HG03575 (cell line): ENCODE measurements at regions not wholly inside any gene's neighbourhood (a gene's known extent, or its start where the extent isn't known, plus 50 kb on each side); places are given as distances from the start of the nearest gene placed in this dataset.
"Not testable (repeated sequence)": the region's sequence is repeated elsewhere in the genome, so short reads cannot be mapped to it uniquely, and the experiment has no call there.

ENCODE experiments used
- ATAC-seq: cut with Tn5 transposase; IDR thresholded peaks from one replicate; pipeline ENCODE4 v1.9.1; 2021; ENCODE audit not compliant: unreplicated experiment, insufficient number of reproducible peaks, low FRiP score; ENCODE audit errors: extremely low read depth

DNA sequence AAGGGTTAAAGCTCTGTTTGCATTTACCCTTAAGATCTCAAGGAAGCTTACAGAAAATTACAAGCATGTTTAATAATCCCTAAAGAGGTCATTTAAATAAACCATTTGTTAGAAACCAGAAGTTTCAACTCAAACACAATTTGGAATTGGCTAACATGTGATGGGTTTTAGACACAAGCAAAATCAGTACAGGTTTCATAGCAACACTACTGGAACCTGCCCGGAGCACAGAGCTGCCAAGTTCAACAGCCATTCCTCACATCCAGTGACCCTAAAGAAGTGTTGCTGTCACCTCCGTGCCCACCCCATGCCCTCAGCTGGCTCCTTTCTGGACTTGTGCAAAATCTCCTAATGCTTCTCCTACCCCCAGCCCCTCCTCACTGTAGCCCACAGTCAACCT lies 338.8 kb upstream of the AUTS2 start:
- ATAC-seq: no peak

DNA sequence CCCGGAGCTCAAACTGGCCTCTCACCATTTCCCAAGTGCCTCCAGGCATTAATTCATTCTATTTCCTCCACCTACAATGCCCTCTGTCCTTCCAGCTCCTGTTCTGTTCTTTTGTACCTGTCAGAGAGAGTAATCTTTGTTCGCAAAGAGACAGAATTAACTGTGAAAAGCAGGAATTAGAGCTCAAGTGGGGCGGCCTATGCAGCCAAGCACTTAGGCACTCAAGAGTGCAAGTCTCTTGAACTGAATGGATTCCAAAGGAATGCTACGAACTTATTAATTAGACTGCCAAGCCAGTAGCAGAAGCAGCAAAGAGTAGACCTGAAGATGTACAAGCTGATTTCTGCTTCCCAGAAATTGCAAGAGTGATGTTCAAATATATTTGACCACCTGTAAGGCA lies 338.3 kb upstream of the AUTS2 start:
- no peak for ATAC-seq

DNA sequence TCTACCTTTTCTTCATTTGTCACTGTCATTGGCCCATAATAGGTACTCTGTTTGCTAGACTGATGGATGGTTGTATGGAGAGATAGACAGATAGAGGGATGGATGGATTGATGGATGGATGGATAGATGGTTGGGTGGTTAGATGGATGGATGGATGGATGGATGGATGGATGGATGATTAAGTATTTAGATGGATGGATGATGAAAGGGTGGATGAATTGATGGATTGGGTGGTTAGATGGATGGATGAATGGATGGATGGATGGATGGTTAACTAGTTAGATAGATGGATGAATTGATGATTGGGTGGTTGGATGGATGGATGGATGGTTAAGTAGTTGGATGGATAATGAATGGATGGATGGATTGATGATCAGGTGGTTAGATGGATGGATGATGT lies 334.7 kb upstream of the AUTS2 start:
- no peak for ATAC-seq

DNA sequence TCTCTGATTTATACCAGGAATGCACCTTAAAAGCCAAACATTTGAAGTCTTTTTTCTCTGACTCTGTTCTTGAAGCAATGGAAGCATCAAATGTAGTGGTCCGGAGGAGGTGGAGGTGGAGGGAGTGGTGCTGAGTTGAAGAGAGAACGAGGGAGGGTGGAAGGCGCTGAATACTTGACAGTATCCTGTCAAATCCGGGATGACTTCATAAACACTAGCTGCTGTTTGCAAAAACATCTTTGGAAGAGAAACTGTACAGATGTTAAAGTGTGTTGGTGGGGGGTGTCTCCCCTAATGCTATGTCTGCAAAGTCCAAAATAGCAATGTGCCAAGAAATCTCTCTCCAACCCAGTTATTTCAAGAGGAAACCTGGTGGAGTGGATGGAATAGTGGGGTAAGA lies 328.5 kb upstream of the AUTS2 start:
- ATAC-seq: no peak

DNA sequence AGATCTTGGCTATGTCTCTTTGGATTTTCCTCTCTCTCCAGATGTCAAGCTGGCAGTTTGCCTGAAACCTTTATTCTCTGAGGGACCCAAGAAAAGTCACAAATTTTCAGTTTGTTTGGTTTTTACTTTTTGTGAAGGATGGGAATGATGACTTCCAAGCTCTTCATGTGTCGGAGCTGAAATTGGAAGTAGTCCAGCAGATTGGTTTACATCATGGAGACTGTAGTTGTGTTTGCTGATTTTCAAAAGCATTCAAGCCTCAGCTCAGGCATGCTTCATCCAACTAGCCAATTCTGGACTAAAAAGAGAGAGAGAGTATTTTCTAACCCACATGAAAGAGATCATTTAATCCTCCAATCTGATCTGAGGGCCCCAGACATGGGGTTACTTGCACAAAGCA lies 326.2 kb upstream of the AUTS2 start:
- no peak for ATAC-seq

DNA sequence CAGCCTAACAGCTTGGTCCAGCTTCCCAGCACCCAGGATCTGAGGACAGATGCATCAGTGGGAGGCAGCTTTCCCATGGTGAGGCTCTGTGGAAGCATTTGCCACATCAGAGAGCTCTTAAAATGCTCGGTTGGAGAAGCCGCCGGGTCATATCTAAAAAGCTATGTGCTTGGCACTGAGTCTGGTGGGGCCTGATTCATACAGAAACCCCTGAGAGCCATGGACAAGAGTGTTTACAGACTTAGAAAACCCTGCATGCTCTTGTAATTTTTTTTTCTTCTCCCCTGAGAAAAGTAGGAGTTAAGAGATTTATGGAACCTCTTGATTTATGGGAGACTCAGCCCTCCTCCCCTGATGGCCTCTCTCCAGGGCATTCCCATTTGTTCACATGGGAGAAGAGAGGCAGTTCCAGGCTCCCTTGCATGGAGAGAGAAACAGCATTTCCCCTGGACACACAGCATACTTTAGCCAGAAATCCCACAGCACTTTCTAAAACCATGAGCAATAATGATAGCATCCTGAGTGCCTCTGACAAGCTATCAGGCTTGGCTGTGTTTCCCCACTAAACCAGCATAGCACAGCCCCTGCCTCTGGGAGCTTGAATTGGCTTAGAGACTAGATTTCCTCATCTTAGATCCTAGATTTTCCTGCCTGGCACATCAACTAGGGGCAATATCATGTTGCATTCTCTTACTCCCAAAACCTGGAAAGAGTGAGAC lies 322.1 kb upstream of the AUTS2 start:
- ATAC-seq: no peak

DNA sequence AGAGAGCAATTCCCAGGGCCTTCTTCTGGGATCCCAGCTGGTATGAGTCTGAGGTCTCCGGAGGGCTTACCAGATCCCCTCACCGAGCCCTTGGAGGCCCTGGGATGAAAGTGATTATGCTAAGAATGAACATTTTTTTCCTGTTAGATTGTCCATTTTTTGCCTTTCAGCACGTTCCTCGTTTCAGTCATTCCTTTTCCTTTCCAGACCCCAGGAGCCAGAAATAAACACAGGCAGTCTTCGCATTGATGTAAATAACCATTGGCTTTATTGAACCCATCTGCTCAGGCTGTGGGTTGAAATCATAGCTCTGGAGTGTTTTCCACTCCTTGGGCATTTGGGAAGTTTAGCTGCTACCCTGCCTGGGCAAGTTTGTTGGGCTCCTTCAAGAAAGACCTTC lies 320.9 kb upstream of the AUTS2 start:
- ATAC-seq: no peak

DNA sequence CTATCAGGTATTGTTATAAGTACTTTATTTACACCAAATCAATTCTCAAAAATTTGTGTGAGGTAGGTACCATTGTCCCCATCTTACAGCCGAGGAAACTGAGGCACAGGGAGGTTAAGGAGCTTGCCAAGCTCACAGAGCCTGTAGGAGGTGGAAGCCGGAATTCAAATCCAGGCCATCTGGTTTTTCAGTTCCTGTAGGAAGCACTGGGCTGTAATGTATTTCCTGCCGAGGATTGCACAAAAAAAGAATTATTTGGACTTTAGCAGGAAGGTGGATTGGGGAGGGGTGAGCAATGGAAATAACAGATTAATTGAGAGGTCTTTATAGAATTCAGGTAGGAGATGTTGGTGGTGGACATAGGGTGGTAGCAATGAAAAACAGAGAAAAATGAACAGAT lies 315.3 kb upstream of the AUTS2 start:
- no peak for ATAC-seq

DNA sequence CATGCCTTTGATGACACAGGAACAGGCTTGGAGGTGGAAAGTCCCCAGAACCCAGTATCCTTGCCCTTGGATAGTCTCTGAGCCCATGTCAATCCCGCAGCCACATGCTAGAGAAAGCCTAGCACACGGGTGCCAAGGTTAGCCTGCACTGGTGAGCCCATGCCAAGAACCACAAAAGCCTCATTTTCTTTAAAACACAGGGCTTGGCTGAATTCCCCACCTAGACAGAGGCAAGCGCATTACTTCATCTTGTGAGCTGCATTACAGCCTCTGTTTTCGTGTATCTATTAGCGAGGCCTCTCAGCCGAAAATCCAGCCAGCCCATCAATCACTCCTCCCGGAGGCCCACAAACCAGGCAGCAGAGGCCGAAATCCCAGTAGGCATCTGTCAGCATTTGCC lies 314.9 kb upstream of the AUTS2 start:
- ATAC-seq: no peak

DNA sequence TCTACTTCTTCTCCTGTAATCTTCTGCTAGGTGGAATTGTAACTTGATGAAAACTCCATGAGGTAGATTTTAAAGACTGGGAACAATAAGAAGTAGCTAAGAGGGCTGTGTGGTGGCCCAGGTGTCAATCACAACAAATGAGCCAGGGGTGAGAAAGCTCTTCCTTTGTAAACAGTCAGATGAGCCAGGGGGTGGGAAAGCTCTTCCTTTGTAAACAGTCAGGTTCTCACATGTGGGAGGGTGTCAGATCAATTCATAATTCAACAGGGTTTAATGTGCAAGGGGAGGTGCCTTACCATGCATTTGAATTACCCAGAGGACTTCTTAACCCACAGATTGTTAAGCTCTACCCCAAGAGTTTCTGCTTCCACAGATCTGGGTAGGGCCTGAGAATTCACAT lies 312.4 kb upstream of the AUTS2 start:
- ATAC-seq: no peak

DNA sequence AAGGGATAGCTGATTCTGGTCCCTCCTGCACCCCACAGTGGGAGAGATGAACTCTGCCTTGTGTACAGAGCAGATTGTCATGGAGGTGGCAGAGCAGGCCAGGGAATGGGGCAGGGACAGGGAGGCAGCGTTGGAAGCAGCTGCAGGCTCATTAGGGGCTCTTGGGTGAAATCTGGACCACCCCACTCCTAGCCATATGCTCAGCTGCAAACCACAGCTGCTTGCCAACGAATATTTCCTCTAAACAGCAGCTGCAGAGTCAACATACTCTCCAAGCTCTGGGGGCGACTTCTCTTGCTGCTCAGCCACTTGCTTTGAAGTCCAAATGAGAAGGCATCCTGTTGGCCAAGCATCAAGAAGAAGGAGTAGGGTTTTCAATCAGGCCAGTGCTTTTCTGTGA lies 302.3 kb upstream of the AUTS2 start:
- ATAC-seq: no peak

DNA sequence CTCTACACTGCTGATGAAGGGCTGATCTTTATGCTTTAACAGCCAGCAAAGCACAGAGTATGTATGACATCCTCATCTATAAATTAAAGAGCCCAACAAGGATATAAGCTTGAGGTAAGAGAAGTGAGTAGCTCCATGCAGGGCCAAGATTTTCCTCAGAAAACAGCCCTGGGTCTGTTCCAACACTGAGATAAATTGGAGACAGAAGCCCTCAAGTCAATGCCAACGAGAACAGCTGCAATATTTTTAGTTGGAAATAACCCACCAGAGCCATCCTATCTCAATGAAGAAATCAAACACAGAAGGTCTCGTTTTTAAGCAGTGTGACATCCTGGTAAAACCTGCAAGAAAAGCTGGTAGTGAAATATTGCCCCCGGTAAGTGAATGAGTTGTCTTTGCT lies 297.0 kb upstream of the AUTS2 start:
- no peak for ATAC-seq

DNA sequence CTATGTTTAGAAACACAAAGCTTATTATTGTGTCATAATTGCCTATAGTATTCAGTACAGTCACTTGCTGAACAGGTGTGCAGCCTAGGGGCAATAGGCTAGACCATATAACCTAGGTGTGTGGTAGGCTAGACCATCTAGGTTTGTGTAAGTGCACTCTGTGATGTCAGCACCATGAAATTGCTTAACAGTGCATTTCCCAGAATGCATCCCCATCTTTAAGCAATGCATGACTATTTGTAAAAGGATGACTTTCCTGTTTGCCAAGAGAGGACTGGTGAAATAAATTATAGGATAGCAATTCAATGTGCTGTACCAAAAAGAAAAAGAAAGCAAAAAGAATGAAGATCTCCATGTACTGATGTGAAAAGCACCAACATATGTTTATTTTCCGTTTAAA lies 288.7 kb upstream of the AUTS2 start:
- ATAC-seq: no peak

DNA sequence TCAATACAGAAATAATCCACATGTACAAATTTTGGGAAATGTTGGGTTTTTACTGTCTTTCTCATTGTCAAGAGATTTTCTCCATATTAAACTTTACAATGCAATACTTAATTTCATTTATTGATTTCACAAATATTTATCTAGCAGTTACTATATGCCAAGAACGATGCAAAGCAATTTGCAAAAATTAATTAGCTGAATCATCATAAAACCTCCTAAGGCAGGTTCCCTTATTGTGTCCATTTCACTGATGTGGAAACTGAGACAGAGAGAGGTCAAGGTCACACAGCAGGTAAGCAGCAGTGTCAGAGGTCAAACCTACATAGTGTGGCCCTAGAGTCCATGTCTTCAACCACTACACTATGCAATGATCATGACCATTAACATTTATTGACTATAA lies 286.8 kb upstream of the AUTS2 start:
- ATAC-seq: no peak

DNA sequence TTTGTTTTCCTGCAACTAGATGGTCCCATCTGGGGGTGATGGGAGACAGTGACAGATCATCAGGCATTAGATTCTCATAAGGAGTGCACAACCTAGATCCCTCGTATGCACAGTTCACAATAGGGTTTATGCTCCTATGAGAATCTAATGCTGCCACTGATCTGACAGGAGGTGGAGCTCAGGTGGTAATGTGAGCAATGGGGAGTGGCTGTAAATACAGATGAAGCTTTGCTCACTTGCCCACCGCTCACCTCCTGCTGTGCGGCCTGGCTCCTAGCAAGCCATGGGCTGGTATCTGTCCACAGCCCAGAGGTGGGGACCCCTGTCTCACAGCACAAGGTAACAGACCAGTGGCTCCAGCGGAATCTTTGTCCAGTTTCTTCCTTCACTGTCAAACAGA lies 284.4 kb upstream of the AUTS2 start:
- not testable (repeated sequence) for ATAC-seq

DNA sequence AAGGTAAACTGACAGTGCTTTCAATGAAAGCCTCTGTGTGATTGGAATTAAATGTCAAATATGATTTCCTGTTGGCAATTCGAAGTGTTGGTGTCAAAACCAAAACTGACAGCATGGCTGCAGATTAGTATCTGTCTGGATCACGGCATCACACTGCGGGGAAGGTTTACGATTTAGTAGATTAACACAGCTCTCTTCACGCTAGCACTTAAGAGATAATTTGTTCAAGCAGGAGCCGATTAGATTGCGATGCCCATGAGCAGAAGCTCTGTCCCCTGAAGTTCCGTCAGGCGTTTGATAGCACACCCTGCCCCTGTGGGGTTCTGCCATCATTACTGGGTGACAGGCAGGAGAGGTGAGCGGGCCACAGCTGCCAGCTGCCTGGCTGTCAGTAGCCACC lies 279.5 kb upstream of the AUTS2 start:
- ATAC-seq: no peak

DNA sequence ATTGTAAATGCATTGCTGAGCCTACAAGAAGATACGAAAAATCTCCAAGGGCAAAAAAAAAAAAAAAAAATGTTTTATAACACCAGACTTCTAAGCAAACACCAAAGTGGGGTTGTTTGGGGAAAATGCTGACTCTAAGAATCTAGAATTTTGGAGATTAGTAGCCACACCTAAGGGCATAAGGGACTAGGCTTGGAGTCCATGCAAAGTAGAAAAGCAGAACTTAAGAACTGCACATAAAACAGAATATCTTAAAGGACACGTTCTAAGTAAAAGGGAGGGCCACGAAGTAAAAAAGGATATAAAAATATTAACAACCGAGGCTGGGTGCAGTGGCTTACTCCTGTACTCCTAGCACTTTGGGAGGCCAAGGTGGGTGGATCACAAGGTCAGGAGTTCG lies 269.8 kb upstream of the AUTS2 start:
- no peak for ATAC-seq

DNA sequence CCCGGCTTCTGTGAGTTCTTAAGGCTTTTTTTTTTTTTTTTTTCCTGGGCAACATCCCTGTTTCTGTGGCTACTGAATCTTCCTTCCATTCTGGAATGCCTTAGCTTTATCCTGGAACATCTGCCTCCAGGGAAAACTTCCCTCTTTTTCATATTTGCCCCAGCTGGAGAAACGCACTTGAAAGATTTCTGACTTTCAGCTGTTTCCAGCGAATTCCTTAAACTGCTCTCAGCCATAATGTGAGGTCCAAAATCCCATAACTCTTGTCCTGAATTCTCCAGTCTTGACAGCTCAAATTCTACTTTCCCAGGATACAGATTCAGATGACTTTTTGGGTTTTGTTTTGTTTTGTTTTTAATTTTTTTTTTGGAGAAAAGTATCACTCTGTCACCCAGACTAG lies 263.6 kb upstream of the AUTS2 start:
- no peak for ATAC-seq

DNA sequence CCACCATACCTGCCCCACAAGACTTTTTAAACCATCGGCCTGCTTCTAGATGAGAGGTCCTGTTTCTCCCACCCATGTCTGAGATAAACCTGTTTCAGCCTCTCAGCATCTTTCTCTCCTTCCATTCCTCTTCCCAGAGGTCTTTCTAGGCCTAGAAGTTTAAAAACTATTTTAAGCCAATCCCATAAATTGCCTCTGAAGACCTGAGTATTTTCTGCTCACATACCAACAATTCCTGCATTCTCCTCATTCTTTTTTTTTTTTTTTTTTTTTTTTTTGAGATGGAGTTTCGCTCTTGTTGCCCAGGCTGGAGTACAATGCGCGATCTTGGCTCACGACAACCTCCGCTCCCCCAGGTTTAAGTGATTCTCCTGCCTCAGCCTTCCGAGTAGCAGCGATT lies 262.9 kb upstream of the AUTS2 start:
- ATAC-seq: no peak

DNA sequence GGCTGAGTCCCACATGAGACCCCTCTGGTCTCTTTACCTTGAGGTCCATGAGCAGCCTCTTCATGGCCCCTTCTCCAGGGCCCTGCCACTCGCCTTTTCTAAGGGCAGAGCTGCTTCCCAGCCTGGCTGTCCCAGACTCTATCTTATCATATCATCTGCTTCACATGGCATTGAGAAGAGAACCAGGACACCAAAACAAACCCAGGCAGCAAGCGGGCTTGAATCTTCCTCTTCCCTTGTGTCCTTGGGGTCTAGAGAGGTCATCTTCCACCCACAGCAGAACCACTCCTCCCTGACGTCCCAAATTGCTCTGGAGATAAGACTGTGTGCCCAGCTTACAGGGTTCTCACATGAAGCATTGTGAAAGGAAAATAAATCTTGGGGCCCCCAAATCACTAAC lies 261.3 kb upstream of the AUTS2 start:
- ATAC-seq: no peak

DNA sequence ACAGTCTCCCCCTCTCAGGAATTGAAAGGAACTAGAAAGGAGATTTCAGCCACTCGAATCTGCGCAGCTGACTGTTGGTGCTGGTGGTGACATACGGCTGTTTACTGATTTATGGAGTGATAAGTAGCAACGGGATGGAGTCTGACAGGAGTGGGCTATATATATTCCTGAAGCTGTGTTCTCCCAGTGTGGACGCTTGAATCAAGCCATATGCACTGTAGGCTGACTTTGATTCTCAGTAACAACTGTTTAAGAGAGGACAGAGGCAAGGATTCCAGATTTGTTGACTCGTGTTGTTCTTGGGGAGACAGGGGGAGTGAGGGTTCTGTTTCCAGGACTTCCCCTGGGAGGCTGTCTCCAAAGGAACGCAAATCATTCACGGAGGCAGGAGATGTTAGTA lies 260.1 kb upstream of the AUTS2 start:
- no peak for ATAC-seq

DNA sequence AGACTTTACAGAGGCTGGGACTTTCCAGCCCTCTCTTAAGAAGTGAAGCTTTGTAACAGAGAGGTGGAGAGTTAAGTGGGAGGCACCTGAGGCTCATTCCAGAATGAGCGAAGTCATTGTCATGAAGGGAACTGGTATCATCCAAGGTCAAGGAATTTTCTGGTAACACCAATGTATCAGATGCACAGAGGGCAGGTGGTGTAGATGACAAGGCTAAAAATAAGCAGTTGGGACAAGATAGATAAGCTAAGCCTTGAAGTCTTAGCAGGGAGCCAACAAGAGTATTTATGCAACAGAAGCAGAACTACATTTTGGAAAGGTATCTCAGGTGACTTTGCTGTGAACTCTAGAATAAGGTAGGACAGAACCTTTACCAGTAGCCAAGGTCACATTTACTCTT lies 257.0 kb upstream of the AUTS2 start:
- ATAC-seq: no peak
